ENCODE measurements at regions not wholly inside any gene's neighbourhood (a gene's known extent, or its start where the extent isn't known, plus 50 kb on each side); places are given as distances from the start of the nearest gene placed in this dataset.

DNA sequence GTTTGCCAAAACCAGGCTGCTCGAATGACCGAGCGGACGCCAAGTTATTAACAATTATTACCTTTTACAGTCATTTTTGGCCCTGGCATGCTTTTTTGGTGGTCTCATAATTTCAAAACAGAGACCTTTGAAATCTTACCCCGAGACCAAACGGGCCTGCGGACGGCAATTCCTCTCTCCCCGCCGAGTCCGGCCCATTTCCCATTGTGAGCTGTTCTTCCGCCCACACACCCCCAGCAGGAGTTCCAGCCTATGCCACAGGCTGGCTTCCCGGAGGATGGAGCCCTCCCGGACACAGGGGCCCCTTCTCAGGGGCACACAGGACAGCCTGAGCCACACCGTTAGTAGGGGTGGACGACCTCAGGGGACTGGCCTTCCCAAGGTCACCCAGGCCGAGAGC lies 130.7 kb downstream of the C16orf95 start:
- TF ChIP-seq, protein P1, sequence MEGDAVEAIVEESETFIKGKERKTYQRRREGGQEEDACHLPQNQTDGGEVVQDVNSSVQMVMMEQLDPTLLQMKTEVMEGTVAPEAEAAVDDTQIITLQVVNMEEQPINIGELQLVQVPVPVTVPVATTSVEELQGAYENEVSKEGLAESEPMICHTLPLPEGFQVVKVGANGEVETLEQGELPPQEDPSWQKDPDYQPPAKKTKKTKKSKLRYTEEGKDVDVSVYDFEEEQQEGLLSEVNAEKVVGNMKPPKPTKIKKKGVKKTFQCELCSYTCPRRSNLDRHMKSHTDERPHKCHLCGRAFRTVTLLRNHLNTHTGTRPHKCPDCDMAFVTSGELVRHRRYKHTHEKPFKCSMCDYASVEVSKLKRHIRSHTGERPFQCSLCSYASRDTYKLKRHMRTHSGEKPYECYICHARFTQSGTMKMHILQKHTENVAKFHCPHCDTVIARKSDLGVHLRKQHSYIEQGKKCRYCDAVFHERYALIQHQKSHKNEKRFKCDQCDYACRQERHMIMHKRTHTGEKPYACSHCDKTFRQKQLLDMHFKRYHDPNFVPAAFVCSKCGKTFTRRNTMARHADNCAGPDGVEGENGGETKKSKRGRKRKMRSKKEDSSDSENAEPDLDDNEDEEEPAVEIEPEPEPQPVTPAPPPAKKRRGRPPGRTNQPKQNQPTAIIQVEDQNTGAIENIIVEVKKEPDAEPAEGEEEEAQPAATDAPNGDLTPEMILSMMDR (IDR thresholded peaks at IDR 0.05) = no peak
- no peaks in the 10 kb centered on the region for H3K27me3 ChIP-seq

DNA sequence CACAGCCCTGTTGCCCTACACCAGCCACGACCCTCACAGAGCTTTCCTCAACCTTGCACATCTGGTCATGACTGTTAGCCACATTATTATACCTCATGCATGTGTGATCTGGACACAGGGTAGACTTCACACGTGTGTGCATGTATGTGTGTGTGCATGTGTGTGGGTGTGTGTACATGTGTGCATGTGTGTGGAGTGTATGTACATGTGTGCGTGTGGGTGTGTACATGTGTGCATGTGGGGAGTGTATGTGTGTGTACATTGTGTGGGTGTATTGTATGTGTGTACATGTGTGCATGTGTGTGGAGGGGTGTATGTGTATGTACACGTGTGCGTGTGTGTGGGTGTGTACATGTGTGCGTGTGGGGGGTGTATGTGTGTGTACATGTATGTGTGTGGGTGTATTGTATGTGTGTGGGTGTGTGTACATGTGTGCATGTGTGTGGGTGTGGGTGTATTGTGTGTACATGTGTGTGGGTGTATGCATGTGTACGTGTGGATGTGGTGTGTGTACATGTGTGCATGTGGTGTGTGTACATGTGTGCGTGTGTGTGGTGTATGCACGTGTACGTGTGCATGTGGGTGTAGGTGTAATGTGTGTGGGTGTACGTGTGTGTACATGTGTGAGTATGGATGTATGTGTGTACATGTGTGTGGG lies 130.2 kb downstream of the C16orf95 start:
- Histone ChIP-seq H3K27ac (no peak overlapping the region), H3K4me3 (ENCODE audit: low read depth in 1 of 2, low read length in 1 of 2) (no peak overlapping the region), H3K36me3 (no peaks in the 10 kb centered on the region), H3K4me1 (ENCODE audit: control insufficient read depth in 1 of 2, insufficient read depth in 1 of 2, low read depth in 1 of 2, low read length in 1 of 2) (no peaks in the 10 kb centered on the region), H3K9me3 (no peaks in the 10 kb centered on the region), H3K27me3 (no peaks in the 10 kb centered on the region)
- TF ChIP-seq, protein P1 (IDR thresholded peaks at IDR 0.05) = no peak

More for the DNA sequence above, 130.7 kb downstream of the C16orf95 start:
- Histone ChIP-seq H3K4me3 (ENCODE audit: low read depth in 1 of 2, low read length in 1 of 2) (no peak overlapping the region), H3K4me1 (ENCODE audit: control insufficient read depth in 1 of 2, insufficient read depth in 1 of 2, low read depth in 1 of 2, low read length in 1 of 2) (no peaks in the 10 kb centered on the region), H3K27ac (no peak overlapping the region), H3K9me3 (no peaks in the 10 kb centered on the region), H3K36me3 (no peaks in the 10 kb centered on the region)

DNA sequence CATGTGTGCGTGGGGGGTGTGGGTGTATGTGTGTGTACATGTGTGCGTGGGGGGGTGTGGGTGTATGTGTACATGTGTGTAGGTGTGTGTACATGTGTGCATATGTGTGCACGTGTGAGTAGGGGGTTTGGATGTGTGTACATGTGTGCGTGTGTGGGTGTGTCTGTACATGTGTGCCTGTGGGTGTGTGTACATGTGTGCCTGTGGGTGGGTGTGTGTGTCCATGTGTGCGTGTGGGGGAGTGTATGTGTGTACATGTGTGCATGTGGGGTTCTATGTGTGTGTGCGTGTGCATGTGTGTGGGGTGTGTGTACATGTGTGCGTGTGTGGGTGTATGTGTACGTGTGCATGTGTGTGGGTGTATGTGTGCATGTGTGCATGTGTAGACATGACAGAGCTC lies 129.1 kb downstream of the C16orf95 start:
- Histone ChIP-seq H3K4me3 (ENCODE audit: low read depth in 1 of 2, low read length in 1 of 2) (no peak overlapping the region), H3K27me3 (no peaks in the 10 kb centered on the region), H3K9me3 (no peaks in the 10 kb centered on the region), H3K36me3 (no peaks in the 10 kb centered on the region), H3K27ac (no peak overlapping the region), H3K4me1 (ENCODE audit: control insufficient read depth in 1 of 2, insufficient read depth in 1 of 2, low read depth in 1 of 2, low read length in 1 of 2) (no peaks in the 10 kb centered on the region)
- TF ChIP-seq, protein P1 (IDR thresholded peaks at IDR 0.05) = no peak

DNA sequence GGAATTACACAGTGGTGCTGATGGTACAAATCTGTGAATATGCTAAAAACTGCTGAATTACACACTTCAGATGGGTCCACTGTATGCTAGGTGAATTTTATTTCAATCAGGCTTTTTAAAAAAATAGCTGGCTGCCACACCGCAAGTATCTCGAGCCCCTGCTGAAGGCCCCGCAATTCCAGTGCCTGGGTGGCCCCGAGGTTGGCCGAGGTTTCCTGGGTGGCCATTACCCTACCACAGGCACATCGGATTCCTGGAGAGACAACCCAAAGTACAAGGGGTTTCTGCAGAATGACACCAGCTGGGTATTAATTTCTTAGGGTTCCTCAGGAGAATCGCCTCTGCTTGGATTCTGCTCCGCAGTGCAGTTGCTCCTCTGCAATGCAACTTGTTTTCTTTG lies 127.8 kb downstream of the C16orf95 start:
- Histone ChIP-seq H3K9me3 (no peaks in the 10 kb centered on the region), H3K36me3 (no peaks in the 10 kb centered on the region), H3K4me1 (ENCODE audit: control insufficient read depth in 1 of 2, insufficient read depth in 1 of 2, low read depth in 1 of 2, low read length in 1 of 2) (no peaks in the 10 kb centered on the region), H3K27me3 (no peaks in the 10 kb centered on the region), H3K4me3 (ENCODE audit: low read depth in 1 of 2, low read length in 1 of 2) (no peak overlapping the region), H3K27ac (no peak overlapping the region)
- TF ChIP-seq, protein P1 (IDR thresholded peaks at IDR 0.05) = no peak

DNA sequence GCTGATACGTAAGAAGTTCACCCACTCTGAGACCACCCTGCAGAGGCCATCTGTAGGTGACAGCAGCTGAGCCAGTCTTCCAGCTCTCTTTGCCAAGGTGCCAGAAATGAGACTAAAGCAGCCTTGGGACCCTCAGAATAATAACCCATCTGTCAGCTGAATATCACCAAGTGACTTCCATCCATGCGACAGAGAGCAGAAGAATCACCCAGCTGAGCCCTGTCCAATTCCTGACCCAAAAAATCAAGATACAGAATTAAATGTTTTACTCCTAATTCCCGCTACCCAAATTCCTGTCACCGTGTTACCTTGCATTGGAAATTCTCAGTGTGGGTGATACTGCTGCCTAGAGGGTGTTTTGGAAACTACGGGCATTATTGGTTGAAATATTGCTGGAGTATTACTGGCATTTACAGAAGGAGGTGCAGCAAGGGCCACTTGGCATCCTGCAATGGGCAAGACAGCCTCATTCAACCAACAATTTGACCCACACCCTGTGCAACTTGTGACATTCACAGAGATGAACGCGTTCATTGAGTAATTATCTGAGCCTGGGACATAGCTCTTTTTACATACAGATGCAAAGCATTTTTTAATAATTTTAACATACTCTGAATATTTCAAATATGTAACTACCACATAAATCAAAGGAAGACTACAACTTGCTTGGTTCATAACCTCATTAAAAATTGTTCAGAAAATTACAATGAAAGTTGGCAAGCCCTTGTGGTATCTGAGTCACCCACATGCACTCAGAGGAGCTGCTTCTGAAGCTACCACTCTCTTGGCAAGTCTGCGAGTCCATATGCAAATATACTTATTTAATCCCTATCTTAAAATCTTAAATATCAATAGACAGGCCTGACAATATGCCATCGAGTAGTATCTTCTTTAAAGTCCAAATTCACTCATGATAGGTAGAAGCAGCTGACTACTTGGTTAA lies 126.6 kb downstream of the C16orf95 start:
- TF ChIP-seq, protein P1 (IDR thresholded peaks at IDR 0.05) = no peak
- H3K4me1 ChIP-seq (ENCODE audit: control insufficient read depth in 1 of 2, insufficient read depth in 1 of 2, low read depth in 1 of 2, low read length in 1 of 2) = no peaks in the 10 kb centered on the region
- no peaks in the 10 kb centered on the region for H3K36me3 ChIP-seq
- no peak overlapping the region for H3K4me3 ChIP-seq (ENCODE audit: low read depth in 1 of 2, low read length in 1 of 2)
- no peak overlapping the region for H3K27ac ChIP-seq
- no peaks in the 10 kb centered on the region for H3K9me3 ChIP-seq
- H3K27me3 ChIP-seq = no peaks in the 10 kb centered on the region

Measured in neutrophil (primary cell).